Neuronal stem cell (in vitro differentiated cells): ENCODE measurements at regions not wholly inside any gene's neighbourhood (a gene's known extent, or its start where the extent isn't known, plus 50 kb on each side); places are given as distances from the start of the nearest gene placed in this dataset.

ENCODE experiments used
- DNase-seq: peaks from one replicate; pipeline ENCODE4 v3.0.0-alpha.2; 2013; ENCODE audit warnings: low spot score
- H2AFZ ChIP-seq: one replicate; pipeline ENCODE4 v1.6.1; 2013; ENCODE audit warnings: mild to moderate bottlenecking, low read length, inconsistent platforms
- H2AK5ac ChIP-seq: 2 replicates; pipeline ENCODE4 v1.6.1; 2013; ENCODE audit warnings: low read depth, mild to moderate bottlenecking, inconsistent platforms, low read length, moderate library complexity, mixed read lengths
- H2BK120ac ChIP-seq: 2 replicates; pipeline ENCODE4 v1.6.1; 2013; ENCODE audit warnings: low read depth, mild to moderate bottlenecking, inconsistent platforms, low read length, moderate library complexity, mixed read lengths
- H2BK12ac ChIP-seq: one replicate; pipeline ENCODE4 v1.6.1; 2013; ENCODE audit warnings: low read length, inconsistent platforms
- H2BK15ac ChIP-seq: 2 replicates; pipeline ENCODE4 v1.6.1; 2013; ENCODE audit warnings: mild to moderate bottlenecking, low read length, inconsistent platforms, mixed read lengths
- H2BK5ac ChIP-seq: one replicate; pipeline ENCODE4 v1.6.1; 2013; ENCODE audit warnings: inconsistent platforms, mild to moderate bottlenecking, low read length, moderate library complexity
- H3K14ac ChIP-seq: one replicate; pipeline ENCODE4 v1.6.1; 2013; ENCODE audit warnings: low read length, inconsistent platforms
- H3K18ac ChIP-seq: 2 replicates; pipeline ENCODE4 v1.6.1; 2013; ENCODE audit warnings: low read length, inconsistent platforms
- H3K23ac ChIP-seq: 2 replicates; pipeline ENCODE4 v1.6.1; 2013; ENCODE audit warnings: low read depth, mild to moderate bottlenecking, mixed read lengths, low read length, inconsistent platforms; ENCODE audit not compliant: poor library complexity
- H3K27ac ChIP-seq: replicated peaks from 3 replicates; pipeline ENCODE4 v1.5.1; 2013; ENCODE audit warnings: low read length, inconsistent platforms
- H3K27me3 ChIP-seq, 3 experiments: 2 replicates each; pipeline ENCODE4 v1.6.1; 2013; ENCODE audit warnings: low read length in 3 of 3, mild to moderate bottlenecking in 2 of 3, inconsistent platforms in 1 of 3, low read depth in 1 of 3, mixed read lengths in 1 of 3, moderate library complexity in 1 of 3; ENCODE audit not compliant: control insufficient read depth in 3 of 3, insufficient read depth in 3 of 3
- H3K36me3 ChIP-seq, 2 donors: replicated peaks in 1 of 2; 2 replicates each; pipeline ENCODE4 v1.6.1; 2013; ENCODE audit warnings: low read length in 2 of 2; ENCODE audit not compliant: control insufficient read depth in 2 of 2, insufficient read depth in 2 of 2
- H3K4ac ChIP-seq: 2 replicates; pipeline ENCODE4 v1.6.1; 2013; ENCODE audit warnings: inconsistent platforms, mild to moderate bottlenecking, low read length, moderate library complexity
- H3K4me1 ChIP-seq, 2 donors: 1 replicate in 1 of 2; 2 replicates in 1 of 2; pipeline ENCODE4 v1.6.1; 2013; ENCODE audit warnings: low read length in 2 of 2, low read depth in 1 of 2; ENCODE audit not compliant: control insufficient read depth in 2 of 2, insufficient read depth in 1 of 2
- H3K4me2 ChIP-seq: one replicate; pipeline ENCODE4 v1.6.1; 2013; ENCODE audit warnings: mild to moderate bottlenecking, low read length, inconsistent platforms; ENCODE audit not compliant: insufficient read depth, poor library complexity, severe bottlenecking
- H3K4me3 ChIP-seq, 2 donors: 2 replicates each; pipeline ENCODE4 v1.5.1; 2013; ENCODE audit warnings: low read length in 2 of 2, mild to moderate bottlenecking in 2 of 2, inconsistent platforms in 1 of 2, moderate library complexity in 1 of 2
- H3K79me1 ChIP-seq: one replicate; pipeline ENCODE4 v1.6.1; 2013; ENCODE audit warnings: low read depth, mild to moderate bottlenecking, inconsistent platforms, low read length, moderate library complexity
- H3K9ac ChIP-seq: one replicate; pipeline ENCODE4 v1.6.1; 2013; ENCODE audit warnings: mild to moderate bottlenecking, low read depth, low read length, inconsistent platforms; ENCODE audit not compliant: poor library complexity
- H3K9me3 ChIP-seq, 2 donors: replicated peaks in 1 of 2; 2 replicates each; pipeline versions ENCODE3 to v1.6.1; 2013; ENCODE audit warnings: low read length in 2 of 2, mild to moderate bottlenecking in 2 of 2, inconsistent platforms in 1 of 2, low read depth in 1 of 2, mixed read lengths in 1 of 2, moderate library complexity in 1 of 2; ENCODE audit not compliant: control insufficient read depth in 2 of 2, insufficient read depth in 1 of 2
- H4K8ac ChIP-seq: one replicate; pipeline ENCODE4 v1.6.1; 2013; ENCODE audit warnings: low read depth, mild to moderate bottlenecking, inconsistent platforms, low read length, moderate library complexity
- H4K91ac ChIP-seq: one replicate; pipeline ENCODE4 v1.6.1; 2013; ENCODE audit warnings: low read length, low read depth, mild to moderate bottlenecking, inconsistent platforms; ENCODE audit not compliant: poor library complexity
- WGBS, 2 donors: extraction: QIAGEN DNeasy Blood & Tissue Kit; methylation state at CpG; one replicate each; pipeline ENCODE4 v1.1.7; 2013; ENCODE audit warnings: missing lambda C conversion rate in 2 of 2, mixed read lengths in 1 of 2; ENCODE audit not compliant: insufficient read length in 2 of 2, insufficient replicate concordance in 1 of 2; ENCODE audit errors: extremely low coverage in 2 of 2; 5-methylcytosine and 5-hydroxymethylcytosine counted together

DNA sequence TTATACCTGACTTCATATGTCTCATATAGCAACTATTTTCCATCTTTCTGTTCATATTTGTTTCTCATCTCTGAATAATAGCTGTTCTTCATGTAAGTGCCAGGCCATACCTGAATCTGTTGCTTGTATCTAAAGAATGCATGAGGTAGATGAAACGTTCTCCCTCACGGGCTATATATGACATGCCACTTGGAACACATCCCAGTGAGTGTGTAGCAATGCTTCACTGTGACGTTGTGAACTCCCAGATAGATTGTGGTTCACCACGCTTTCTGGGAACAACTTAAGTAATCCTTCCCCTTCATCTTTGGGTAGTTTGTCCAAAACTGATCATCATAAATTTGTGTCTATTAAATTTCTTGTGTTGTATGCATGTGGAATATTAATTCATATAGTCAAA, 60.1 kb downstream of the RDH14 start:
- H3K27me3 ChIP-seq = no peaks in the 10 kb centered on the region
- no peak overlapping the region for H2BK120ac ChIP-seq
- H3K23ac ChIP-seq = no peak overlapping the region
- no peak overlapping the region for H2BK15ac ChIP-seq
- H3K4me2 ChIP-seq = no peak overlapping the region
- no peaks in the 10 kb centered on the region for H3K79me1 ChIP-seq
- H2BK5ac ChIP-seq = no peak overlapping the region
- no peaks in the 10 kb centered on the region for H3K4me1 ChIP-seq
- H3K36me3 ChIP-seq = no peaks in the 10 kb centered on the region
- WGBS, 2 donors = no CpG with 5 or more reads among the region's 4 CpGs
- no peak overlapping the region for H2BK12ac ChIP-seq
- H3K9me3 ChIP-seq = no peaks in the 10 kb centered on the region
- no peak overlapping the region for H3K4me3 ChIP-seq
- no peak for DNase-seq
- no peak overlapping the region for H4K91ac ChIP-seq
- H3K27ac ChIP-seq = no peak overlapping the region
- H3K9ac ChIP-seq = no peak overlapping the region
- H2AK5ac ChIP-seq = no peak overlapping the region
- H4K8ac ChIP-seq = peak overlapping the region; percentile 0
- no peak overlapping the region for H2AFZ ChIP-seq
- no peak overlapping the region for H3K18ac ChIP-seq
- H3K4ac ChIP-seq = no peak overlapping the region
- no peak overlapping the region for H3K14ac ChIP-seq

DNA sequence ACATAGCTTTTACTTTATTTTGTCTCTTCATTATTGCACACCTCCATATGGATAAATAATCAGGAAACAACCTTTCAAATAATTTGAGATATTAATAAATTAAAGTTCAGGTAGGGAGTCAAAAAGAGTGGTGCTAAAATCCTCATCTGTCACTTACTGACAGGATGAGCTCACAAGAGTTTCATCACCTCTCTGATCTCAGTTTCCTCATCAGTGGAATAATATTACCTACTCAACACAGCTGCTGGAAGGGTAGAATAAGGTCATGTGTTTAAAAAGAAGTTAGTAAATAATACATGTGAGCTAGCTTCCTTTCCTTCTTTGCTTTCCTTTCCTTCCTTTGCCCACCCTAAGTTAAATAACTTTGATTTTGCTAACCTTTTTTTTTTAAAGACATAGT, 61.9 kb downstream of the RDH14 start:
- no peak for DNase-seq
- Histone ChIP-seq H3K9ac (no peak overlapping the region), H3K4me1 (no peaks in the 10 kb centered on the region), H2BK120ac (no peak overlapping the region), H2BK5ac (no peak overlapping the region), H2BK15ac (no peak overlapping the region), H3K9me3 (no peaks in the 10 kb centered on the region), H3K18ac (no peak overlapping the region), H3K36me3 (no peaks in the 10 kb centered on the region), H2AK5ac (no peak overlapping the region), H3K4me3 (no peak overlapping the region), H3K79me1 (no peaks in the 10 kb centered on the region), H4K8ac (no peak overlapping the region), H2BK12ac (no peak overlapping the region), H2AFZ (no peak overlapping the region), H3K27me3 (no peaks in the 10 kb centered on the region), H4K91ac (no peak overlapping the region), H3K4me2 (no peak overlapping the region), H3K27ac (no peak overlapping the region), H3K4ac (no peak overlapping the region), H3K14ac (no peak overlapping the region), H3K23ac (no peak overlapping the region)

DNA sequence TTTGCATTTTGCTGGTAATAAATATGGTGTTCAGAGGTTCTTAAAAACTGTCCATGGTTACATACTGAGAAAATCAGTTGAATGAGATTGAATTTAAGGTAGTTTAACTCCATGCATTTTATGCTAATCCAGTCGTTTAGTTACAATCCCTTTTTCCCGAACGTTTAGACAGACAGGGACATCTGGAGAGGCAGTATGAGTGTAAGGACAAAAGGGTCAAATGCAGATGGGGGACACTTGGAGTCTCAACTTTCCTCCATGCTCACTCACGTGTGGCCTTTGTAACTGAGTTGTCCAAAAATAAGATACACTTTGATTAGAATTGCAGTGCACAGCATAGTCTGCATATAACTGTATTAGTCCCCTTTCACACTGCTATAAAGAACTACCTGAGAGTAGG, 63.9 kb downstream of the RDH14 start:
- DNase-seq = no peak
- H2BK5ac ChIP-seq = no peak overlapping the region
- no peak overlapping the region for H2AFZ ChIP-seq
- H3K4ac ChIP-seq = no peak overlapping the region
- no peaks in the 10 kb centered on the region for H3K79me1 ChIP-seq
- no peaks in the 10 kb centered on the region for H3K9me3 ChIP-seq
- H3K9ac ChIP-seq = no peak overlapping the region
- H4K8ac ChIP-seq = no peak overlapping the region
- H2BK12ac ChIP-seq = no peak overlapping the region
- H2BK15ac ChIP-seq = no peak overlapping the region
- H3K4me1 ChIP-seq = no peaks in the 10 kb centered on the region
- H3K4me2 ChIP-seq = no peak overlapping the region
- no CpG with 5 or more reads among the region's 4 CpGs for WGBS, 2 donors
- H3K27me3 ChIP-seq = no peaks in the 10 kb centered on the region
- no peak overlapping the region for H3K18ac ChIP-seq
- no peak overlapping the region for H3K14ac ChIP-seq
- H3K23ac ChIP-seq = no peak overlapping the region
- no peak overlapping the region for H4K91ac ChIP-seq
- H2BK120ac ChIP-seq = no peak overlapping the region
- no peak overlapping the region for H3K27ac ChIP-seq
- no peak overlapping the region for H2AK5ac ChIP-seq
- H3K36me3 ChIP-seq = no peaks in the 10 kb centered on the region
- H3K4me3 ChIP-seq = no peak overlapping the region

DNA sequence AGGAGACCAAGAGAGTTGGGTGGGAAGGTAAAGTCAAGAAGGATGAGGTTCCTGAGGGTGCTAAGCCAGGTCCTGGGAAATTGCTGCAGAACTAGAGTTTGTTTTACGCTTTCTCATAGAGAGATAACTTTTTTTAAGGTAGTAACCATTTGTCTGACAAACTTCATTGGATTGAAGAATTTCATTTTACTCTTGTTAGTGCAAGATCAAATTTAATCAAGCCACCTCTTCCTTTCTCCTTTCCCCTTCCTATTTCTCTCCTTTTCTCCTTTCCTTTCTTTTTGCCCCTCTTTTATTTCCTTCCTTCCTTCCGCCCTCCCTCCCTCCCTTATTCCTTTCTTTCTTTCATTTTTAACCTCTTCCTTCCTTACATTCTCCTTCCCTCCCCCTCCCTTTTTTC, 65.4 kb downstream of the RDH14 start:
- Histone ChIP-seq H2AFZ (no peak overlapping the region), H2BK12ac (no peak overlapping the region), H4K8ac (no peak overlapping the region), H3K4me2 (no peak overlapping the region), H2BK5ac (no peak overlapping the region), H3K79me1 (no peaks in the 10 kb centered on the region), H3K18ac (no peak overlapping the region), H3K14ac (no peak overlapping the region), H4K91ac (no peak overlapping the region), H3K9ac (no peak overlapping the region), H3K27me3 (no peaks in the 10 kb centered on the region), H3K4me3 (no peak overlapping the region), H2BK120ac (no peak overlapping the region), H2BK15ac (no peak overlapping the region), H3K23ac (no peak overlapping the region), H3K4ac (no peak overlapping the region), H3K36me3 (no peaks in the 10 kb centered on the region), H3K4me1 (no peaks in the 10 kb centered on the region), H3K27ac (no peak overlapping the region), H3K9me3 (no peaks in the 10 kb centered on the region), H2AK5ac (no peak overlapping the region)
- 90% methylated on average over 1 of the region's 2 CpGs; no CpG with 5 or more reads in 1 of the 2 donors for WGBS, 2 donors
- no peak for DNase-seq
